Esophagus muscularis mucosa (tissue), 4 donors: ENCODE measurements at regions not wholly inside any gene's neighbourhood (a gene's known extent, or its start where the extent isn't known, plus 50 kb on each side); places are given as distances from the start of the nearest gene placed in this dataset.

Experiments used
- EP300 ChIP-seq: sonication (generic); formaldehyde crosslinking; IDR thresholded peaks from one replicate; pipeline ENCODE4 v1.6.1; 2017; ENCODE audit warnings: antibody characterized with exemption
- POLR2A ChIP-seq: fragments of 450-650 bp; IDR thresholded peaks from one replicate; pipeline ENCODE4 v1.6.1; 2017; ENCODE audit warnings: antibody characterized with exemption, moderate library complexity, mild to moderate bottlenecking, low read depth
- POLR2AphosphoS5 ChIP-seq, 2 donors: sonication (generic); formaldehyde crosslinking; IDR thresholded peaks; one replicate each; pipeline ENCODE4 v1.6.1; 2017; ENCODE audit warnings: antibody characterized with exemption in 2 of 2
- TF ChIP-seq, protein P1 (sequence below), 3 experiments: fragments of 200-600 bp in 2 of 3; fragments of 450-650 bp in 1 of 3; sonication (generic) in 2 of 3; IDR thresholded peaks; one replicate each; pipeline ENCODE4 v1.5.1; 2017 to 2019; ENCODE audit warnings: antibody characterized with exemption in 3 of 3, mild to moderate bottlenecking in 2 of 3, moderate library complexity in 1 of 3

DNA sequence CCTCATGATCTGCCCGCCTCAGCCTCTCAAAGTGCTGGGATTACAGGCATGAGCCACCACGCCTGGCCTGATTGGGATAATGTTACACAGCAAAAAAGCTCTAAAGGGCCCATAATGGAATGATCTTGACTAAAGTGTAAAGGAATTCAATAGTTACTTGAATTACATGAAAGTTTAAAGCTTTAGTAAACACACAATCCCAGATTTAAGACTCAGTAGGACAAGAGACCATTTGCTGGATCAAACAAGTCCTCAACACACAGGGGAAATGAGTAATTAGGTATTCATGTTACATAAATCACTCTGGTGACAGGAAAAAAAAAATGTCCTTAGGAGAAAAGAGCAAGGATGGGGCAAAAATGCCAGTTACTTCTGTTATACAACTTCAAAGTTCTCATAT, 762.9 kb upstream of the AMELY start:
- TF ChIP-seq EP300 (no peak), POLR2A (no peak), POLR2AphosphoS5 (IDR thresholded peaks at IDR 0.05) (no peak)
- TF ChIP-seq, protein P1, sequence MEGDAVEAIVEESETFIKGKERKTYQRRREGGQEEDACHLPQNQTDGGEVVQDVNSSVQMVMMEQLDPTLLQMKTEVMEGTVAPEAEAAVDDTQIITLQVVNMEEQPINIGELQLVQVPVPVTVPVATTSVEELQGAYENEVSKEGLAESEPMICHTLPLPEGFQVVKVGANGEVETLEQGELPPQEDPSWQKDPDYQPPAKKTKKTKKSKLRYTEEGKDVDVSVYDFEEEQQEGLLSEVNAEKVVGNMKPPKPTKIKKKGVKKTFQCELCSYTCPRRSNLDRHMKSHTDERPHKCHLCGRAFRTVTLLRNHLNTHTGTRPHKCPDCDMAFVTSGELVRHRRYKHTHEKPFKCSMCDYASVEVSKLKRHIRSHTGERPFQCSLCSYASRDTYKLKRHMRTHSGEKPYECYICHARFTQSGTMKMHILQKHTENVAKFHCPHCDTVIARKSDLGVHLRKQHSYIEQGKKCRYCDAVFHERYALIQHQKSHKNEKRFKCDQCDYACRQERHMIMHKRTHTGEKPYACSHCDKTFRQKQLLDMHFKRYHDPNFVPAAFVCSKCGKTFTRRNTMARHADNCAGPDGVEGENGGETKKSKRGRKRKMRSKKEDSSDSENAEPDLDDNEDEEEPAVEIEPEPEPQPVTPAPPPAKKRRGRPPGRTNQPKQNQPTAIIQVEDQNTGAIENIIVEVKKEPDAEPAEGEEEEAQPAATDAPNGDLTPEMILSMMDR (IDR thresholded peaks at IDR 0.05): no peak
